ENCODE measurements at regions not wholly inside any gene's neighbourhood (a gene's known extent, or its start where the extent isn't known, plus 50 kb on each side); places are given as distances from the start of the nearest gene placed in this dataset.
A peak's percentile ranks its signal among the peaks of the same experiment; 100 is the strongest.

DNA sequence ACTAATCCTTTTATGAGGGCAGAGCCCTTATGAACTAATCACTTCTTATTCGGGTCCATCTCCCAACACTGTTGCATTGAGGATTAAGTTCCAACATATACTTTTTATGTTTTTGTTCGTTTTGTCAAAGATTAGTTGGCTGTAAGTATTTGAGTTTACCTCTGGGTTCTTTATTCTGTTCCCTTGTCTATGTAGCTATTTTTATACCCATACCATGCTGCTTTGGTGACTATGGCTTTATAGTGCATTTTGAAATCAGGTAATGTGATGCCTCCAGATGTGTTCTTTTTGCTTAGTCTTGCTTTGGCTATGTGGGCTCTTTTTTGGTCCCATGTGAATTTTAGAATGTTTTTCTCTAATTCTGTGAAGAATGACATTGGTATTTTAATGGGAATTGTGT is 166.4 kb upstream of the KCNMB2 start:
- no peak for FAIRE-seq
- H3K36me3 ChIP-seq (ENCODE audit: control insufficient read depth, insufficient read depth, low read length): no peaks in the 10 kb centered on the region
- no peaks in the 10 kb centered on the region for H3K27me3 ChIP-seq (ENCODE audit: control insufficient read depth, insufficient read depth, low read length)
- TF ChIP-seq, protein P1, sequence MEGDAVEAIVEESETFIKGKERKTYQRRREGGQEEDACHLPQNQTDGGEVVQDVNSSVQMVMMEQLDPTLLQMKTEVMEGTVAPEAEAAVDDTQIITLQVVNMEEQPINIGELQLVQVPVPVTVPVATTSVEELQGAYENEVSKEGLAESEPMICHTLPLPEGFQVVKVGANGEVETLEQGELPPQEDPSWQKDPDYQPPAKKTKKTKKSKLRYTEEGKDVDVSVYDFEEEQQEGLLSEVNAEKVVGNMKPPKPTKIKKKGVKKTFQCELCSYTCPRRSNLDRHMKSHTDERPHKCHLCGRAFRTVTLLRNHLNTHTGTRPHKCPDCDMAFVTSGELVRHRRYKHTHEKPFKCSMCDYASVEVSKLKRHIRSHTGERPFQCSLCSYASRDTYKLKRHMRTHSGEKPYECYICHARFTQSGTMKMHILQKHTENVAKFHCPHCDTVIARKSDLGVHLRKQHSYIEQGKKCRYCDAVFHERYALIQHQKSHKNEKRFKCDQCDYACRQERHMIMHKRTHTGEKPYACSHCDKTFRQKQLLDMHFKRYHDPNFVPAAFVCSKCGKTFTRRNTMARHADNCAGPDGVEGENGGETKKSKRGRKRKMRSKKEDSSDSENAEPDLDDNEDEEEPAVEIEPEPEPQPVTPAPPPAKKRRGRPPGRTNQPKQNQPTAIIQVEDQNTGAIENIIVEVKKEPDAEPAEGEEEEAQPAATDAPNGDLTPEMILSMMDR (IDR thresholded peaks at IDR 0.05; ENCODE audit: insufficient read depth, low read length, severe bottlenecking): no peak
- no peak overlapping the region for H3K4me3 ChIP-seq (ENCODE audit: low read depth, low read length)
- no peak for DNase-seq (ENCODE audit: low read depth)

DNA sequence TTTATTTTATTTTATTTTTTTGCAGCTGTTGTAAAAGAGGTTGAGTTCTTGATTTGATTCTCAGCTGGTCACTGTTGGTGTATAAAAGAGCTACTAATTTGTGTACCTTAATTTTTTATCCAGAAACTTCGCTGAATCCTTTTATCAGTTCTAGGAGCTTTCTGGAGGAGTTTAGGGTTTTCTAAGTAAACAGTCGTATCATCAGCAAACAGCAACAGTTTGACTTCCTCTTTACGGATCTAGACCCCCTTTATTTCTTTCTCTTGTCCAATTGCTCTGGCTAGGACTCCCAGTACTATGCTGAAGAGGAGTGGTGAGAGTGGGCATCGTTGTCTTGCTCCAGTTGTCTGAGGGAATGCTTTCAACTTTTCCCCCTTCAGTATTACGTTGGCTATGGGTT is 165.8 kb upstream of the KCNMB2 start:
- DNase-seq (ENCODE audit: low read depth) (no peak), FAIRE-seq (no peak)
- TF ChIP-seq, protein P1 (IDR thresholded peaks at IDR 0.05; ENCODE audit: insufficient read depth, low read length, severe bottlenecking): no peak
- H3K27me3 ChIP-seq (ENCODE audit: control insufficient read depth, insufficient read depth, low read length): no peaks in the 10 kb centered on the region
- no peaks in the 10 kb centered on the region for H3K36me3 ChIP-seq (ENCODE audit: control insufficient read depth, insufficient read depth, low read length)
- no peak overlapping the region for H3K4me3 ChIP-seq (ENCODE audit: low read depth, low read length)

DNA sequence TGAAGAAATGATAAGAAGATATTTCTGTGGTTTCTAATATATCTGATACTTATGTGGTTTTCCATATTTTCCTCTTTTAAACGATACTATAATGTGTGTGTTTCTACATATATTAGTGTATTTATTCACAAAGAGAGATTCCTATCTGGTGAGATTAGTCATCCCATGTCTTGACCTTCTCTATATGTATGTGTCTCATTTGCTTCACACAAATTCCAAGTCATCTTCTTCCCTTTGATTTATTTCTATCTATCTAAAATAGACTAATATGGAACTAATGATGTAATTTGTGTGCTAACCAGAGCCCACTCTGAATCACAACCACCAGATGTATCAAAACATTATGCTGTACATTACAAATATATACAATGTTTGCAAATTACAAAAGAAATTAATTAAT is 154.7 kb upstream of the KCNMB2 start:
- peak; percentile 13 for DNase-seq (ENCODE audit: low read depth)
- Histone ChIP-seq H3K36me3 (ENCODE audit: control insufficient read depth, insufficient read depth, low read length) (no peaks in the 10 kb centered on the region), H3K27me3 (ENCODE audit: control insufficient read depth, insufficient read depth, low read length) (no peaks in the 10 kb centered on the region), H3K4me3 (ENCODE audit: low read depth, low read length) (no peak overlapping the region)
- no peak for FAIRE-seq
- TF ChIP-seq, protein P1 (IDR thresholded peaks at IDR 0.05; ENCODE audit: insufficient read depth, low read length, severe bottlenecking): no peak

DNA sequence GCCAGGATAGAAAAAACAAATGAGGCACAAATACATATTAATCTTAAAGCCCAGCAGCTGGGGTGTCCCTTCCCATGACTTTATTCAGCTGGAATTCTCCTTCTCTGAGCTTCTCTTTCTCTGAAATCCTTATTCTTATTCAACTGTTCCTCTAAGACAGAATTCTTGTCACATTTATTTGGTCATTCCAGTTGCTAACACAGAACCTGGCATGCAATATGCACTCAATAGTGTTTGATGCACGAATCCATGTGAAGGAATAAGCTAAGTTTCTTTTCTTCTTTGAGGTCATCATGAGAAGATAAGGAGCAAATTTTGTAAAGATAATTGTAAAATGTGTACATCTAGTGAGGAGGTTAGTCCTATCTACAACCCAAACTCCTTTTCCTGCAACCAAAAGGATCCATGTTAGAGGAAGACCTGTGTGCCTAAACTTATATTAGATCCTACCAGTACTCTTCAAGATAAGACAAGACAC is 154.2 kb upstream of the KCNMB2 start:
- no peak for DNase-seq (ENCODE audit: low read depth)
- Histone ChIP-seq H3K4me3 (ENCODE audit: low read depth, low read length) (no peak overlapping the region), H3K27me3 (ENCODE audit: control insufficient read depth, insufficient read depth, low read length) (no peaks in the 10 kb centered on the region), H3K36me3 (ENCODE audit: control insufficient read depth, insufficient read depth, low read length) (no peaks in the 10 kb centered on the region)
- no peak for FAIRE-seq
- TF ChIP-seq, protein P1 (IDR thresholded peaks at IDR 0.05; ENCODE audit: insufficient read depth, low read length, severe bottlenecking): no peak

DNA sequence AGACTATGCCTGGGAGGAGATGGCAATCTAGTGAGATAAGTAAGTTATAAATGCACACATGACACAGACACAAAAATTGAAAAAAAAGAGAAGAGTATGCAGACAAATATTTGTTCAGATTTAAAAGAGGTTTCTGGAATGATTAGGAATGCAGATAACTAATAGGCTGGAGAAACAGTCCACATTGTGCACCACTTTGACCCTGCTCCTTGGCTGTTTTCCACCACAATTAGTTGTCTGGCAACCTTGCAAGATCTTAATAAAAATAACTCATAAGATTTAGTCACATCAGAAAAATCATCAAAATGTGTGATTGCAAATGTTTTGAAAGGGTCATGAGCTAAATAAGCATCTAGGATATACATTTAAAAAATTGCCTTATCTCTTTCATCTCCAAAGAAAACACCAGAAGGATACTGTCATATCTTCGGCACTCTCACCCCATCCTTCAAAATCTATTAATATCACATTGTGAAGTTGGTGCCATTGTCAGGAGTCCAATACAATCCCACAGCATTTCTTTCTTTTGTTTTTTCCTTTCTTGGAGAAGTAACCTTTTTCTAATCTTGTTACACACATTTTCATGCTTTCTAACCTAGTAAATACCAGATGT is 153.7 kb upstream of the KCNMB2 start:
- DNase-seq (ENCODE audit: low read depth) (no peak), FAIRE-seq (no peak)
- Histone ChIP-seq H3K36me3 (ENCODE audit: control insufficient read depth, insufficient read depth, low read length) (no peaks in the 10 kb centered on the region), H3K4me3 (ENCODE audit: low read depth, low read length) (no peak overlapping the region), H3K27me3 (ENCODE audit: control insufficient read depth, insufficient read depth, low read length) (no peaks in the 10 kb centered on the region)
- TF ChIP-seq, protein P1 (IDR thresholded peaks at IDR 0.05; ENCODE audit: insufficient read depth, low read length, severe bottlenecking): no peak
